Activated naive CD4-positive, alpha-beta T cell treated with Interleukin-2 at 50 U/mL for 16 hours (primary cell): ENCODE measurements at regions not wholly inside any gene's neighbourhood (a gene's known extent, or its start where the extent isn't known, plus 50 kb on each side); places are given as distances from the start of the nearest gene placed in this dataset.
"Not testable (repeated sequence)": the region's sequence is repeated elsewhere in the genome, so short reads cannot be mapped to it uniquely, and the experiment has no call there.

Experiments
- DNase-seq: peaks from one replicate; pipeline ENCODE4 v3.0.0-alpha.2; 2020

GRCh38 chr6:134665029-134665723, 284.7 kb downstream of the ALDH8A1 start:
- no peak for DNase-seq

- no peak for DNase-seq
These were observed 285.9 kb downstream of the ALDH8A1 start for GRCh38 chr6:134663800-134664535.

GRCh38 chr6:134663356-134663755, 286.5 kb downstream of the ALDH8A1 start:
- no peak for DNase-seq

- no peak for DNase-seq
These were observed 287.7 kb downstream of the ALDH8A1 start for GRCh38 chr6:134662077-134662700.

- DNase-seq = not testable (repeated sequence)
These were observed 290.0 kb downstream of the ALDH8A1 start for GRCh38 chr6:134659885-134660284.

- DNase-seq = no peak
These were observed 291.3 kb downstream of the ALDH8A1 start for GRCh38 chr6:134658596-134658995.

GRCh38 chr6:134657751-134658527, 292.0 kb downstream of the ALDH8A1 start:
- no peak for DNase-seq

GRCh38 chr6:134657343-134657742, 292.6 kb downstream of the ALDH8A1 start:
- DNase-seq = no peak

- no peak for DNase-seq
These were observed 295.1 kb downstream of the ALDH8A1 start for GRCh38 chr6:134654751-134655150.

- DNase-seq = no peak
These were observed 298.4 kb downstream of the ALDH8A1 start for GRCh38 chr6:134651519-134651918.

GRCh38 chr6:134647861-134648260, 302.0 kb downstream of the ALDH8A1 start:
- DNase-seq = no peak

- no peak for DNase-seq
These were observed 307.1 kb downstream of the ALDH8A1 start for GRCh38 chr6:134642819-134643218.

- DNase-seq = no peak
These were observed 307.6 kb downstream of the ALDH8A1 start for GRCh38 chr6:134642279-134642678.

GRCh38 chr6:134640975-134641429, 308.9 kb downstream of the ALDH8A1 start:
- peak; percentile 82 for DNase-seq

- DNase-seq = no peak
These were observed 309.7 kb downstream of the ALDH8A1 start for GRCh38 chr6:134640229-134640628.

- DNase-seq = no peak
These were observed 312.0 kb downstream of the ALDH8A1 start for GRCh38 chr6:134637847-134638437.

GRCh38 chr6:134637282-134637681, 312.6 kb downstream of the ALDH8A1 start:
- no peak for DNase-seq

- peak; percentile 55 for DNase-seq
These were observed 313.6 kb downstream of the ALDH8A1 start for GRCh38 chr6:134636186-134636799.

- no peak for DNase-seq
These were observed 314.9 kb downstream of the ALDH8A1 start for GRCh38 chr6:134634966-134635365.

GRCh38 chr6:134634466-134634865, 315.4 kb downstream of the ALDH8A1 start:
- no peak for DNase-seq

- peak; percentile 32 for DNase-seq
These were observed 315.3 kb upstream of the SGK1 start for GRCh38 chr6:134632982-134633940.
